GM12873 (cell line): ENCODE measurements at regions not wholly inside any gene's neighbourhood (a gene's known extent, or its start where the extent isn't known, plus 50 kb on each side); places are given as distances from the start of the nearest gene placed in this dataset.

Experiments used
- TF ChIP-seq, protein P1 (sequence below): IDR thresholded peaks from 2 replicates; pipeline ENCODE4 v1.5.1; 2012; ENCODE audit warnings: low read depth, mild to moderate bottlenecking, moderate library complexity, low read length, control low read depth; ENCODE audit not compliant: insufficient read depth; ENCODE audit errors: missing control alignments

DNA sequence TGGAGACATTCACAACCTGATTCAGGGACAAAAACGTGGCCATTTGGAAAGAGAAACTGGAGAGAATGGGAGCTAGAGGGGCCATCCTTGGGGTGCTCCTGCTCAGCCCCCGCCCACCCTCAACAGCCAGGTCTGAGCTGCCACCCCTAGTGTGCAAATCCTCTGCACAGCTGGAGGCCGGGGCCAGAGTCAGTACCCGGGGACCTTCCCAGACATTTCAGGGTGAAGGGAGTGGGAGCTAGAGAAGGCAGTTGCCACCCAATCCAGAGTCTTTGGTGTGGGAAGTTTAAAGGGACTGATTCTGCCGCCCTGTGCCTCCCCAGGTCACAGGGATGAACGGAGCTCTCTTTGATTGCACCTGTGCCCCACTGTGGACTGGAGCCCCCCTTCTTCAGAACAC is 397.4 kb downstream of the MATN1 start:
- TF ChIP-seq, protein P1, sequence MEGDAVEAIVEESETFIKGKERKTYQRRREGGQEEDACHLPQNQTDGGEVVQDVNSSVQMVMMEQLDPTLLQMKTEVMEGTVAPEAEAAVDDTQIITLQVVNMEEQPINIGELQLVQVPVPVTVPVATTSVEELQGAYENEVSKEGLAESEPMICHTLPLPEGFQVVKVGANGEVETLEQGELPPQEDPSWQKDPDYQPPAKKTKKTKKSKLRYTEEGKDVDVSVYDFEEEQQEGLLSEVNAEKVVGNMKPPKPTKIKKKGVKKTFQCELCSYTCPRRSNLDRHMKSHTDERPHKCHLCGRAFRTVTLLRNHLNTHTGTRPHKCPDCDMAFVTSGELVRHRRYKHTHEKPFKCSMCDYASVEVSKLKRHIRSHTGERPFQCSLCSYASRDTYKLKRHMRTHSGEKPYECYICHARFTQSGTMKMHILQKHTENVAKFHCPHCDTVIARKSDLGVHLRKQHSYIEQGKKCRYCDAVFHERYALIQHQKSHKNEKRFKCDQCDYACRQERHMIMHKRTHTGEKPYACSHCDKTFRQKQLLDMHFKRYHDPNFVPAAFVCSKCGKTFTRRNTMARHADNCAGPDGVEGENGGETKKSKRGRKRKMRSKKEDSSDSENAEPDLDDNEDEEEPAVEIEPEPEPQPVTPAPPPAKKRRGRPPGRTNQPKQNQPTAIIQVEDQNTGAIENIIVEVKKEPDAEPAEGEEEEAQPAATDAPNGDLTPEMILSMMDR = no peak

- TF ChIP-seq, protein P1 = no peak
These were observed 398.1 kb downstream of the MATN1 start for GRCh38 chr1:30325085-30325935.

- TF ChIP-seq, protein P1 = no peak
These were observed 398.9 kb downstream of the MATN1 start for GRCh38 chr1:30324251-30325084.

DNA sequence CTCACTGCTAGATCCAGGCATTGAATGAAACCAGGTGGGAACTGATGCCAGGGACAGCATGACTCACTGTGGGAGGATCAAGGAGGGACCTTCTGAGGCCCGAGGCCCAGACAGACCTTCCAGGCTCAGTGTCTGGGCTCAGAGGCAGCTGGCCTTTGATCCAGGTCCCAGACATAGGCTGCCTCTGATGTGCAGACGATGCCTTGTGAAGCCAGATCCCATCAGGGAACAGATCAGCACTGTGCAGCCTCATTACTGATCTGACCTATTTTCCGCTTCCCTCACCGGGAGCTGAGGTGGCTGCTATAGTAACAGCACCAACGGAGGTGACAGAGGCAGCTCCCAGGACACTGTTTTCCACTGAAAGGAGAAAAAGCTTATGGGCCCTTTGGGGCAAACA is 399.5 kb downstream of the MATN1 start:
- TF ChIP-seq, protein P1 = no peak

GRCh38 chr1:30323352-30323751 is 400.0 kb downstream of the MATN1 start:
- TF ChIP-seq, protein P1 = no peak

GRCh38 chr1:30322859-30323257 is 400.5 kb downstream of the MATN1 start:
- TF ChIP-seq, protein P1 = no peak
